Fibroblast of skin of back (primary cell): ENCODE measurements at regions not wholly inside any gene's neighbourhood (a gene's known extent, or its start where the extent isn't known, plus 50 kb on each side); places are given as distances from the start of the nearest gene placed in this dataset.
A peak's percentile ranks its signal among the peaks of the same experiment; 100 is the strongest.
"Not testable (repeated sequence)": the region's sequence is repeated elsewhere in the genome, so short reads cannot be mapped to it uniquely, and the experiment has no call there.

Source experiments
- DNase-seq: peaks from one replicate; pipeline ENCODE4 v3.0.0-alpha.2; 2013

DNA sequence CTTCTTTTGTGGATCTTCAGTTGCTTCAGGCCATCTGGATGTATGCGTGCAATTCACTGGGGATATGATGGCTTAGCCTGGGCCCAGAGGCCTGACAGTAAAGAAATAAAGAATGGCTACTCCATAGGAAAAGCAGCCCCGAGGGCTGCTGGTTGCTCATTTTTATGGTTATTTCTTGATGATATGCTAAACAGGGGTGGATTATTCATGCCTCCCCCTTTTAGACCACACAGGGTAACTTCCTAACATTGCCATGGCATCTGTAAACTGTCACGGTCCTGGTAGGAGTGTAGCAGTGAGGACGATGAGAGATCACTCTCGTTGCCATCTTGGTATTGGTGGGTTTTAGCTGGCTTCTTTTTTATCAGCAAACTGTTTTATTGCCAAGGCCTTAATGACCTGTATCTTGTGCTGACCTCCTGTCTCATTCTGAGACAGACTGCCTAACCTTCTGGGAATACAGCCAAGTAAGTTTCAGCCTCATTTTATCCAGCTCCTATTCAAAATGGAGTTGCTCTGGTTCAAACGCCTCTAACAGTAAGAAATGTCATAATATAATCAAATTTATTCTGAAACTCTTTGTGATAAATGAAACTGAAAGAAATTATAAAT, 60.5 kb downstream of the DSEL start:
- no peak for DNase-seq

- no peak for DNase-seq
Measured at GRCh38 chr18:67453901-67454300, 62.6 kb downstream of the DSEL start.

- no peak for DNase-seq
Measured at GRCh38 chr18:67451960-67452359, 64.6 kb downstream of the DSEL start.

- DNase-seq: not testable (repeated sequence)
Measured at GRCh38 chr18:67451101-67451500, 65.4 kb downstream of the DSEL start.

GRCh38 chr18:67433971-67434370, 82.5 kb downstream of the DSEL start:
- no peak for DNase-seq

GRCh38 chr18:67432806-67433205, 83.7 kb downstream of the DSEL start:
- DNase-seq: peak; percentile 83

GRCh38 chr18:67428805-67429204, 87.7 kb downstream of the DSEL start:
- peak; percentile 89 for DNase-seq

- DNase-seq: peak; percentile 58
Measured at GRCh38 chr18:67428158-67428557, 88.4 kb downstream of the DSEL start.

DNA sequence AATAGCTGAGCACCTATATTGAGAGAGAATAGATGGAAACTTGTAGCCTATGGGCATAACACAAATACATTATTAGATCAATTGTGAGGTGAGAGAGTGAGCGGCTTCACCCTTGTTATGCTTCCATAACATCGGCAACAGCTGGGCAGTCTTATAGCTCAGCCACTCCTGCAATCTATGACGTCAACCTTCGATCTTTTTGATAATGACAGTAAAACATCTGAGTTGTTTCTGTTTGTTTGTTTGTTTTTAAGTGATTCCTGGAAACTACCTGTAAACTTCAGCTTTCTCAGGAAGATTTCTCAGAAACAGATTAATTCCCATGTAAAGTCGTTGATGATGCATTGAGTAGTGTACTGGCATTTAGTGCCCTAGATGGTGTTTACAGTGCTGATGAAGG, 90.0 kb downstream of the DSEL start:
- no peak for DNase-seq

DNA sequence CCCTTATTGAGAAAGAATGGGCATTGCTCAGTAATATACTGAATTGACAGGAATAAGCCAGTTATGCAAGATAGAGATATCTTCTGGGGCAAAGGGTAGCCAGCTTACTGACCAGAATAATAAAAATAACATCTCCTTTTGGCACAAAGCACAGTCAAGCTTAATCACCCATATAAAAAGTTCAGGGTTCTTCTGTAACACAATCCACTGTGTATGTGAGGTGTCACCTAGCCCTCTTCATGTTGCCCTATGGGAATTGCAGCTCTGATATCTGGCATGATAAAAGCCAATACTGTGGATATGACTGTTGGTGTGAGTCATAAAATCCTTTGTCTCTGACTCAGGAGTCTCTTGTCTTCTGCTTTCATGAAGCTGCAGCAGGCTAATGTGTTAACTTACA, 90.8 kb downstream of the DSEL start:
- peak; percentile 95 for DNase-seq

GRCh38 chr18:67421651-67422050, 94.9 kb downstream of the DSEL start:
- DNase-seq: peak; percentile 32

- DNase-seq: peak; percentile 33
Measured at GRCh38 chr18:67417864-67418523, 98.5 kb downstream of the DSEL start.

- DNase-seq: no peak
Measured at GRCh38 chr18:67411116-67411515, 105.4 kb downstream of the DSEL start.

DNA sequence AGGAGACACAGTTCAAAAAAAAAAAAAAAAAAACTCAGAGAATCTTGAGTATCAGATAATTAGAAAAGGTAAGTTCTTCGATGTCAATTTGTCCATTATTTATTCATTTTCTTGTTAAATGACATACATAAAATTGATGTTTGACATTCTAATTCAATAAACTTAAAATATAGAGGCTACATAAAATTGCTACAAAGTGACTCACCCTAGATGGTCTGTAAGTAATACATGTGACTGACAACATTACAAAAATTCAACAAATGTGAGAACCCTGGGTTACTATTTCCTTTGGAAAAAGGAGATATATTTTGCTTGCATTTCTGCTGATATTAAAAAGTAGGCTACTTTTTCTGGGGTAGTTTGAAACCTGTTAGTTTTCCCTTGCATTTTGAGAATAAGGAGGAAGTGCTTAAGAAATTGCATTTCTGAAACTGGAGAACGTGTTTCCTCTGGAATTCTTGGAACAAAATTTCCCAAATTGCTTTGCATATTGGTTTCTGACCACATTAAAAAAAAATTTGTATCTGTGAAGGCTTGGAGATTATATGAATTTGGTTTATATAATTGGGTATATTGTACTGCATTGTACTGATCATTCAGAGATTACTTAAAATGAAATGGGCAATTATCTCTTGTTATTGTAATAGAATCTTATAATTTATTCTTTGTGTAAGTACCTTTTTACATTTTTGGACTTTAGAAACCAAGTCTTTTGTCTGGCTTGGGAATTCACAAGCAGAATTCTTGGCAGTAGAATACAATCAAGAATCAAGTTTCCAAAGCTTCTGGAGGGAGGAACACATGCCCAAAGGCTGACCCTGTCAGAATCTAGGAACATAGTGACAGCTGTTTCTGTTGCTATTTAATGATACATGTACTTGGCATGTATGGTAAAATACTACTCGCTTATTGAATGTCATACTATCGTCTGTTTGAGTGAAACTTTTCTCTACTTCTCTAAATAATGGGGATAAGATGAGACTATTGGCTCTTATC, 106.1 kb downstream of the DSEL start:
- DNase-seq: peak; percentile 54

GRCh38 chr18:67408240-67408639, 108.3 kb downstream of the DSEL start:
- no peak for DNase-seq

DNA sequence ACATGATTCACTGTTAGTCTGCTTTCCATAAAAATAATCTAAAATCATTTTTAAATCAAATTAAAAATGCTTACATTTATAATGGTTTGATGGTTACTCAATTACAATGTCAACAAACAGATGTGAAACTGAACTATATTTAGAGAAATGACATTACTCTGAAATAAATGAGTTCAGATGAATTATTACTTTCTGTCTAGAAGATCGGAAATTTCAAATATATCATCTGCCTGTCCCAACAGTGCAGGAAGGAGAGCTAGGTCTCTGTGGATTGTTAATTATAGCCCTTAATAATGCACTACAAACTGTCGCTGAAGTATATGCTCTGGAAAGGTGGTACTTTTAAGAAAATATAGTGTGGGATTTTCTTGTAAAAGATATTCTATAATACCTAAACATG, 109.8 kb downstream of the DSEL start:
- no peak for DNase-seq

GRCh38 chr18:67402543-67402942, 114.0 kb downstream of the DSEL start:
- peak; percentile 80 for DNase-seq

DNA sequence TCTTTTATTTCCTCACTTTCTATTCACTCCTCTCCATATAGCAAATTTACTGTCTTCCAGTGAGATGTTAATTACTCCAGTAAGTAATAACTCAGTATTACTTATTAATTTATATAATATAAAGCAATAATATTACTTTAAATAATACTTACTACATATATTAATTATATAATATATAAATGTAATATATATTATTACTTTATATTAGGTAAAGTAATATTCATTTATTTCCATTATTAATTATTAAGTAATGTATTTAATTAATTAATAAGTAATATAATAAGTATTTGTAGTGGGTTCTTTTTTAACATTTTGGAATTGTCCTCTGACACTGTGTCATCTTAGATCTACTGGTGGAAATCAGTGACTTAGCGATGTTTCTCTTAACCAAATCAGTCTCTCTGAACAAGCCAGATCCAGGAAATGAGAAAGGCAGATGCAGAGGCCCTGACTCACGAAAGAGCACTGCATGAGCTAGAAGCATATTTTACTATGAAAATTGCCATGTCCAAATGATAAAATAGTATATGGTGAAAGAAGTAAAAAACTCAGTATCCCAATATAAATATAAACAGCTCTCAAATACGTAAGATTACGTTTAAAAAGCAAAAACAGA, 115.9 kb downstream of the DSEL start:
- DNase-seq: peak; percentile 66

DNA sequence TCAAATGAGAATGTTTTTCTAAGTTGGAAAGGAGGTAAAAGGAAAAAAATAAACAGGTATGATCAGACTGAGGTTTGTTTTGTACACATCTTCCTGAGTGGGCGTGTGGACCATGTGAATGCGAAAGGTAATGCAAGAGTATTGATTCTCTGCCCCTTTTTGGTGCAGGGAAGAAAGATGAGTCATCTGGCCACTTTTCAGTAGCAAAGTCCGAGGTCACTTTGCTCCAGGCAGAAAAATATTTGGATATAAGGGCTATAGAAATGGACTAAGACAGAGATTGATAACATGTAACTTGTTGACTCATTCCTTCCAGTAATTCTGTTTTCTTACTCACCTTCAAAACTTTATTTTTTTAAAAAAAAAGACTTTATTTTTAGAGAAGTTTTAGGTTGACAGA, 130.5 kb downstream of the DSEL start:
- DNase-seq: peak; percentile 42

GRCh38 chr18:67385455-67385854, 131.1 kb downstream of the DSEL start:
- DNase-seq: peak; percentile 58

GRCh38 chr18:67384057-67384456, 132.5 kb downstream of the DSEL start:
- DNase-seq: not testable (repeated sequence)

DNA sequence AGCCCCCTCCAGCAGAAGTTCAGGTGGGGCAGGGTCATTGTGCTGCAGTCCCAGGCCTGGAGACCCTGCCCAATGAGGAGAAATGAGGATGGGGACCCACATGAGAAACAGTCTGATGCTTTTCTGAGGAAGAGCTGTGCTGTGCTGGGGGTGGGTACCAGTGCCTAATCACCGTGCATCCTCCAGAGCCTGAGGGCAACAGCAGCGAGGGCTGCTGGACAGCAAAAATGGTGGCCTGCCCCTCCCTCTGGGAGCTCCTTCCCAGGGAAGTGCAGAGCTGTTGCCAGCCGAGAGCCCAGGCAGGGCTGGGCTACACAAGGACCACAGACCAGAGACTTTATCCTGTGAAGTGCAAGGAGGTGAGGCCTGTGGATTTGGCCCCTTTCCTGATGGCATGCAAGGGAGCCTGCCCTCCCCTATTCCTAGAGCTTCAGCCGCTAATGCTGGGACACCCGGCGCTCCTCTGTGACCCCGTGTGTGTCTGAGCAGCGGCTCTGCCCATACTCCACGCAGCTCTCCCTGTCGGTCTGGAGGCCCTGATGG, 134.8 kb downstream of the DSEL start:
- no peak for DNase-seq

DNA sequence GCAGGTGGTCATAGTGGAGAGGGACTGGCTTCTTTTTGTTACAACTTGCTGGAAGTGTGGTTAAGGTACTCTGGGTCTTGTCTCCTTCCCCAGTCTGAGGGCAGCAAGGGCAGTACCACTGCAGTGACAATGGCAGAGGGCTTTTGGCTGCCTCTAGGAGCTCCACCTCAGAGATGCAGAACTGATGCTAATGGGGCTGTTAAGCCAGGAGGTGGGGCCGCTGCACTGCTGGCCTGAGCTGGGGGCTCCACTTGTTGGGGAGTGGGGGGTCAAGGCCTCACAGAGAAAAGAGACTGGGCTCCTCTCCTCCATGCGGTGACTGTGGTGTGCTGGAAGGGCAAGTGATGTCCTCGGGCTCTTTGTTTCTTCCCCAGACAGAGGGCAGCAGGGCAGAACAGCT, 135.7 kb downstream of the DSEL start:
- no peak for DNase-seq
